ENCODE measurements at regions not wholly inside any gene's neighbourhood (a gene's known extent, or its start where the extent isn't known, plus 50 kb on each side); places are given as distances from the start of the nearest gene placed in this dataset.

DNA sequence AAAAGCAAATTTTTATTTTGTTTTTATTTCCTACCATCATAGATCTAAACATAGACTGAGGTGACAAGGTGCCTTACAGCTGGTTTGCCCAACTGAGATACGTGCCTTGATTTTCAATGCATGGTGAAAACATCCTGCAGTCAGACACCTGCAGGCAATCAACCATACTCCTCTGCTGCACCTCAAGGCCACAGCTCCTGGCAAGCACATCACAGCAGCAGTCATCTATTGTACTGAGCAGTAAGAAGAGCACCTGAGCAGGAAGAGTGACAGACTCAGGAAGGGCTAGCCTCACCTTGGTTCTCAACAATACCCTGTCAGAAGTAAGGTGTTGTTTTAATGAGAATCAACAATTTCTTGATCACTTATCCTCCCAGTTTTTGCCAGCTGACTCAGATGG, 1206.8 kb upstream of the NRXN1 start:
- no peak for TF ChIP-seq CTCF (IDR thresholded peaks at IDR 0.05)
- Histone ChIP-seq H3K36me3 (no peaks in the 10 kb centered on the region), H3K27ac (no peak overlapping the region), H3K4me3 (no peak overlapping the region), H3K27me3 (no peaks in the 10 kb centered on the region), H3K4me1 (no peaks in the 10 kb centered on the region), H3K9me3 (peaks cover 0 to 3% of the 10 kb centered on the region in 2 donors)
- no peak for ATAC-seq
- DNase-seq: no peak
- intact Hi-C loops (cut with DNase I): no loop called here

GRCh38 chr2:52222128-52222527, 1190.2 kb upstream of the NRXN1 start:
- Histone ChIP-seq H3K9me3 (no peaks in the 10 kb centered on the region), H3K4me1 (no peaks in the 10 kb centered on the region), H3K4me3 (no peak overlapping the region), H3K27ac (no peak overlapping the region), H3K36me3 (no peaks in the 10 kb centered on the region), H3K27me3 (no peaks in the 10 kb centered on the region)
- intact Hi-C loops (cut with DNase I): no loop called here
- TF ChIP-seq CTCF (IDR thresholded peaks at IDR 0.05): no peak
- DNase-seq: no peak
- no peak for ATAC-seq

DNA sequence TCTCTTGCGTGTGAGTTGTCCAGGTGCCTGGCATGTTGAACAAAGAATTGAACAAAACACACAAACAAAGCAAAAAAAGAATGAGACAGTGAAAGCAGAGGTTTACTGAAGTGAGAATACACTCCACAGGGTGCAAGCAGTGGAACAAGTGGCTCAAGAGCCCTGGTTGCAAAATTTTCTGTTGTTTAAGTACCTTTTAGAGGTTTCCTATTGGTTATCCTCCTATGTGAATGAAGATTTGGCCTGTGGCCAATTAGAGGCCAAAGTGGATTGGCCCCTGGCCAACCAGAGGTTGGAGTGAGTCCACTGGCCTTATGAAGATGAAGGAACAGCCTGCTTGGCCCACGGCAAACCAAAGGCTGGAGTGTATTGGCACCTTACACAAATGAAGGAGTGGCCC, 1188.5 kb upstream of the NRXN1 start:
- DNase-seq (peak in 2 of 4 donors; percentile 13 to 36), ATAC-seq (peak; percentile 79)
- H3K4me3 ChIP-seq: no peak overlapping the region
- no peaks in the 10 kb centered on the region for H3K9me3 ChIP-seq
- H3K36me3 ChIP-seq: no peaks in the 10 kb centered on the region
- TF ChIP-seq CTCF (IDR thresholded peaks at IDR 0.05): no peak
- no peaks in the 10 kb centered on the region for H3K4me1 ChIP-seq
- no peaks in the 10 kb centered on the region for H3K27me3 ChIP-seq
- intact Hi-C loops (cut with DNase I): no loop called here
- no peak overlapping the region for H3K27ac ChIP-seq

- Histone ChIP-seq H3K27me3 (no peaks in the 10 kb centered on the region), H3K4me3 (no peak overlapping the region), H3K9me3 (no peaks in the 10 kb centered on the region), H3K4me1 (no peaks in the 10 kb centered on the region), H3K27ac (no peak overlapping the region), H3K36me3 (no peaks in the 10 kb centered on the region)
- no peak for TF ChIP-seq CTCF (IDR thresholded peaks at IDR 0.05)
- DNase-seq (no peak), ATAC-seq (no peak)
- intact Hi-C loops (cut with DNase I): no loop called here
Measured at GRCh38 chr2:52210611-52211010, 1178.7 kb upstream of the NRXN1 start.

DNA sequence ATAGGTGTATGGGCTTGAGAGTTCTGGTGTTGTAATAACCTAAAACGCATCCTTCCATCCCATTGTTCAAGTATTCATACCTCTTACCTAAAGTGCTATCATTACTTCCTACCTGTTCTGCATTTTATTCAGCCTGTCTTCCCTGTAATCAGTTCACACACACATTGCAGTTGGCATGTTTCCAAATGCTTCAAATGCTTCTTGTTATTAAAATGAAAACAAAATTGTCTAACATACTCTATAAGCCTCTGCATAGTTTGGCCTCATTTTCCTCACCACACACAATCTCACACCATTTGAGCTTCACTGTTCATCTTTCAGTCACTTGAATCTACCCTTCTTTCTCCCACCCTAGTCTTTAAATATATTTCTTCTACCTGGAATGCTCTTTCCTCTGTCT, 1178.2 kb upstream of the NRXN1 start:
- H3K27ac ChIP-seq: no peak overlapping the region
- intact Hi-C loops (cut with DNase I): no loop called here
- DNase-seq (no peak), ATAC-seq (no peak)
- H3K4me3 ChIP-seq: no peak overlapping the region
- H3K9me3 ChIP-seq: no peaks in the 10 kb centered on the region
- no peaks in the 10 kb centered on the region for H3K4me1 ChIP-seq
- no peaks in the 10 kb centered on the region for H3K27me3 ChIP-seq
- TF ChIP-seq CTCF (IDR thresholded peaks at IDR 0.05): no peak
- H3K36me3 ChIP-seq: no peaks in the 10 kb centered on the region
